GM18861 (cell line): ENCODE measurements at regions not wholly inside any gene's neighbourhood (a gene's known extent, or its start where the extent isn't known, plus 50 kb on each side); places are given as distances from the start of the nearest gene placed in this dataset.

ENCODE experiments used
- ATAC-seq: cut with Tn5 transposase; IDR thresholded peaks from one replicate; pipeline ENCODE4 v1.9.1; 2021; ENCODE audit not compliant: unreplicated experiment

DNA sequence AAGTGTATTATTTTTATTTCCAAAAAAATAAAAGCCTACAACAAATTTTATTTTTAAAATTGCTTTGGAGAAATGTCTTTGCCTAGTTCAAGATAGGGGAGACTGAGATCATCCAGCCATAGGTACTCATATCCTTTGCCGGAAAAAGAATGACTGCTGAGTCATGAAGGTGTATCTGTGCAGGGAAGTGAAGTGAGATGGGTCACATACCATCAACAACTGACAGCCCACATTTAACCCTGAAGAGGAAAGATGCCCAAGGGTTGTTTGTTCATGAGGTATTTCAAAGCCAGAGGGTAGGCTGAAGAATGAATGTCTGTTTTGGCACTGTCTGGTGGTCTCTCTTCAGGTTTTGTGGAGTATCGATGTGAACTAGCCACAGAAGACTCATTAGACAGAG lies 106.7 kb upstream of the TTC29 start:
- no peak for ATAC-seq

DNA sequence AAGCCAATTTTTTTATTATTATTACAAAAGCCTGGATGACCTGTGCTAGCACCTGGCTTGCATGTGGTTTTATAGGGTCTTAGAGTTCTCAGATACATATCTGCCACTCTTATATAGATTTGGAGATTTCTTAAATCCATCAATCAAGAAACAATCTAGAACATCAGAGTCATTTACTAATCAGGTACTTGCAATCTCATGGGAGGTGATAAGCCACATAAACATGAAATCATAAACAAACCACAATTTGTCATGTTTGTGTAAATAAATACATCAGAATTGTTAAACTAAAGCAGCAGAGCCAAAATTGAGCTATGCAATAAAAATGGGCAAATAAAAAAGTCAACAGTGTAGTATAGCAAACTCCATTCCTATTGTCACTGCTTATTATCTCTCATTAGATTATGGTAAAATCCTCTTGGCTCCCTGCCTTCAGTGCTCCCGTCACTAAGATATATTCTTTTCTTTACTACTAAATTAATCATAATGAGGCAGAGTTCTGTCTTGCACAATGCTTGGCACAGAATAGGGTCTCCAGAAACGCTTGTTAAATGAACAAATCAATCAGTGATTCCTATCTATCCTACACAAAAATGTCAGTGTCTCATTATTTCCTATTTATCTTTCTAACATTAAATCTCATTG lies 108.7 kb upstream of the TTC29 start:
- no peak for ATAC-seq

DNA sequence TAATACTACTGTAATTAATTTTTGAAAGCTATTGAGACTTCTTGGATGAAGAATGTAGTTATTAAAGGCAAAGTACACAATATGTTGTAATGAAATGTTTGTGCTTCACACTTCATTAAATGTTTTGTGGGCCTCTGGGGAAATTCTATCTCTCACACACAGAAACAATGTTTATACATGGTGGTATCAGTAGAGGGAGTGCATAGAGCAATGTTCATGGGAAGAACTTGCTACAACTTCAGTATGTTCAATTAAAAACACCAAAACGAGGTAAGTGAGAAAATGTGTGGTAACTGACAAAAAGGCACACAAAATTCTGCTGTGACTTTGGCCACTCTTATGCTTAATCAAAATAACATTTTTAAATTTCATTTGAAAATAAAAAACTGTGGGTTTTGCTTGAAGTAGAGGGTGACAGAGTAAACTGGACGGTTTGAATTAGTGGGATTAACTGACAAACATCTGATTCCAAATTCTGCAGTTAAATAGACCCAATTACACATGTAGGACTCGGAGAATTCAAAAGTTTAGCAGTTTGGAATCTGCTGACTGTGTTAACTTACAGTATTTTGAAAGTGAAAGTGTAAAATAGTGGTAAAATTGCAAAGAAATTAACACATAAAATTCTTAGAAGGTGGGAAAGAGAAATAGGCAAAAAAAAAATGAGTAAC lies 111.4 kb upstream of the TTC29 start:
- ATAC-seq: no peak

DNA sequence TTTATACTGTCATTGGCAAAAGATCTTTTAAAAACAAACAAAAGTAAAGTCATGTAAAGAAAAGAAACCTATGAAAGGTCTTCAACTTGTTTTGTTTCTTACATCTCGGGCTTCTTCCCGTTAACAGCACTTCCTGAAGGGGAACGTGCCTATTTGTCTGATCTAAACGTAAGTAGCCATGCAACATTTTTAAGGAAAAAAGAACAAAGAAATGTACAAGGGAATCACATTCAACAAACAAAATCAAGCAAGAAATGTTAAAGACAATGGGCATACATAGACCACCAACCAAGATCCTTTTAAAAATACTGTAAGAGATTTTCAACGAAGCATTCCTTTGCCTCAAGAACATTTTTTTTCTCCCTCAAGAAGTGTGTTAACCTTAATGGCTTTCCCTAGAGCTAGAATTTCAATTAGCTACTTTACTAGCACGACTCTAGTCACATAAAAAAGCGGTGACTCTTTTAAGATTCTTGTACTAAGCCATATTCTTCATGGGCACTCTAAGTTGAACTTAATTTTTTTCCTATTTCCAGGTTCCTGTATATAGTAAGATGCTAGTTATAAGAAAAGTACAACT lies 112.0 kb upstream of the TTC29 start:
- ATAC-seq: no peak

DNA sequence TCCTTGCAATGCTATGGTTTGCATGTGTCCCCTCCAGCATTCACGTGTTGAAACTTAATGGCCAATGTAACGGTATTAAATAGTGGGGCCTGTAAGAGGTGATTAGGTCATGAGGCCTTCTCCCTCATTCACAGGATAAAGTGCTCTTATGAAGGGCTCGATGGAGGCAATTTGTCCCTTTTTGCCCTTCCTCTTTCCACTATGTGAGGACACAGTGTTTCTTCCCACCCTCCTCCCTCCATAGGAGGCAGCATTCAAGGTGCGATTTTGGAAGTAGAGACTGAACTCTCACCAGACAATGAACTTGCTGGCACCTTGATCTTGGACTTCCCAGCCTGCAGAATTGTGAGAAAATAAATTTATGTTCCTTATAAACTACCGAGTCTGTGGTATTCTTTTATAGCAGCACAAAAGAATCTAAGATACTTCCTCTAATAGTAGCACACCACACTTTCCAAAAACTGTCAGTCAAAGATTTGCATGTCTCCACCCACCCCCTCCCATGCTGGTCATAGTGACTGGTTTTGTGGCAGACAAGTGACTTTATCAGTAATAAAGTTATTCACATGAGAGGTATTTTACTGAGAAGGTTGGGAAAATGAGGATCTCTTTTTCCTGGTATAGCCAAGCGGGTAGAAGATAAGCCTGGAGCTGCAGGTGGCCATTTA lies 113.5 kb upstream of the TTC29 start:
- no peak for ATAC-seq

DNA sequence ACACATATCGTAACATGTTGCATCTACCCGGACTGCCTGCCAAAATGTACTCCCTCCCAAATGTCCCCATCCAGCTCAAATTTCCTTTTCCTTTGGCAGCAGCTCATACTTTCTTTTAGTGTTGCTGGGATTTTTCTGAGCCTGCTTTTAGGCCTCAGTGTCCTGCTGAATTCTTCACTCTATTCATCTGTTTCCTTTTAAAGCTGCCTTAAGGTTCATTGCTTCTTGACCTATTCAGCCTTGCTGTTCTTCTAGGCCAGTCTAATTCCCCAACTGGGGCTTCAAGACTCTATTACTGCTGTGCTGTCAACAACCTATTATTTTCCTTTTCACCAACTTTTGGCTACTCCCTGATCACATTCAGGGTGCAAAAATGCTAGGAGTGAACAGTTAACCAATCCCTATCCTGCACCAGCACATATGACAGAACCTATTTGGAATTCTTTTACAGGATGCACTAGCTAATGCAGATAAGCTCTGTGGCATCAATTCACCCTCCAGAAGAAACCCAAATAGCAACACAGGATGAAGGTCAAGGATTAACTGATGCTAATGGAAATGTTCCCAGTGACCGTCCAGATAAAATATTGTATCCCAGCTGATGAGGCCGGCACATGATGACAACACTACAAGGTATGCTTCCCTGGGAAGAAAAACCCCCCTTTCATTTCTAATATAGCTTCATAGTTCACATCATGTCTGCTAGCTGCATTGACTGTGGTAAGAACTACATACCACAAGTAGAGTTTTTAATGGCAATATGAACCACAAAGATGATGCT lies 114.7 kb upstream of the TTC29 start:
- no peak for ATAC-seq

DNA sequence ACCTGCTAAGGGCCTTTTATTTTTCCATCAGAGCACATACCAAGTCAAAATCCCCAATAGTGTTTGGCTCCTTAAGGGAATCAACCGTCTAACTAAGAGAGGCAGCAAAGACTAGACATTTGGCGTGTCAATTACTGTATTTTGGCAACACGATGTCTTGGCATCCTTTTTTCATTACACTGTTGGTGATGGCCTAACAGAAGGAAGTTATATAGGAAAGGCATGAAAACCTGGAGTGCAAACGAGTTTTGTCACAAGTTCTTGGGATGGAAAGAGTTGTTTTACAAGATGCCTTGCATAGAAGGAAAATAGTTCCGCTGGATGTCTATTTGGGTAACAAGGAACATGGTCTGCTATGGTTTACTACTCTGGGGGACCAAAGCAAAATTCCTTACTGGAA lies 119.2 kb upstream of the TTC29 start:
- ATAC-seq: no peak

DNA sequence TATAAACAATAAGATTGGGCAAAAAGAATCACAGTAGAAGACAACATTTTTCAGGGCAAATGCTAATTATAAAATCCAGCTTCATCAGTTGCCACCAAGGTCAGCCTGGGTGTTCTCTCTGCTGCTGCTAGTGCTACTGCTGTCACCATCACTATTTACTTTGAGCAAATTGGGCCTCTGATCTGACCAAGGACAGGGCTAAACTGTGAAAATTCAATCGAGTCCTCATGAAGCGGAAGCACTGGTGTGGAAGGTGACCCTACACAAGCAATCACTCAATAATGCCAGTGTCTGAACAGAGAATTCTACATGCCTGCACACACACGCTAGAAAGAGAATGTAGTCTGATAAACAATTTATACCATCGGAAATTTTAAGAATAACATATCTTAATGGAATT lies 122.9 kb upstream of the TTC29 start:
- ATAC-seq: no peak

DNA sequence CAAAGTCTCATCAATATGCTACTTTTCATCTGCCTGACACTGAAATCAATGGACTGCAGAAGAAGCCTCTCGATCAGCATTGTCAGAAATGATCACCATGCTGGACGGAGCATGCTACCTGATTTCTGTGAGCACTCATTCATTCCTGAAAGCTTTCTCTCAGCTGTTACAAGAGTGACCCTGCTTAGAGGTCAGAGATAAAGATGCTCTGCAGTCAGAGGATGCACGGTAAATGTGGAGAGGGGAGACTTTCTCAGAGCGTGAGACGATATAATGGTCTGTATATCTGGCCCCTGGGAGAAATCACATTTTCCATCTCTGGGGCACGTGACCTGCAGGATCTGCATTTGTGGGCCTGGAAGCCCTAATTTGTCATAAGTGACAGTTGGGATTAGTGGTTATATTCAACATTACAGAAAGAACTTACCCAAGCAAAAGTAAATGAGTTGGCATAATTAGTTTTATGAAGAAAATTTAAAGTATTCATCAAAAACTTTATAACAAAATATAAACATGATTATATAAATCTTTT lies 125.6 kb upstream of the TTC29 start:
- ATAC-seq: no peak

DNA sequence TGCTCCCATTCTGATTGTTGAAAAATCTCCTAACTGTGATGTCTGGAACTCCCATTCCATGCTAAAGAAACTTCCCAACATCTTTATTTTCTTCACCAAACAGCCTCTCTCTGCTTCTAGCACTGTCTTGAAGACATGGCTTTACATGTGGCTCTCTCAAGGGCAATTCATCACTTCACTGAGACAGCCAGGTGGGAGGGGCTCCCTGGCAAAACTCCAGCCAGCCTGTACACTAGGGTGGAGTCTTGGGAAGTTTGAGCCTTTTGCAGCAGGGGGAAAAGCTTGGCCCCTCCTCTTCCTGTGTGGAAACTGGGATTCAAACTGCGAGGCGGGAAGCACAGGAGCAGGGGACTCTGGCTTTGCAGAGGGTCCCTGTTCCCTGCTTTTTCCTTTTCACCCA lies 130.5 kb upstream of the TTC29 start:
- no peak for ATAC-seq

DNA sequence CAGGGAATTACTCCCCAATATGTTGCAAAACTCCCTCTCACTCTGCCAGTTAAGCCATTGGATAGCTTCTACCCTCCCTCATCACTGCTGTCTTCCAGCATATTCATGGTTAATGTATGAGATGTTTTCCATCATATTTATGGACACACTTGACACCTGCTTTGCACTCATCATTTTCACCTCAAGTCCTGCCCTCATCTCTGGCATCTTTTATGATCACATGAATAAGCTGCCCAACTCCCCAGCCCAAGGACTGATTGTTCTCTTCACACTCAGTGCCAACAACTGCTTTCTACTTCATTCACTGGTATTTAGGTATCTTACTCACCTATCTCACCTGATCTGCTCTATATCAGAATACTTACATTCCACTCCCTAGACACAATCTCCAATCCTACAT lies 131.1 kb upstream of the TTC29 start:
- no peak for ATAC-seq

DNA sequence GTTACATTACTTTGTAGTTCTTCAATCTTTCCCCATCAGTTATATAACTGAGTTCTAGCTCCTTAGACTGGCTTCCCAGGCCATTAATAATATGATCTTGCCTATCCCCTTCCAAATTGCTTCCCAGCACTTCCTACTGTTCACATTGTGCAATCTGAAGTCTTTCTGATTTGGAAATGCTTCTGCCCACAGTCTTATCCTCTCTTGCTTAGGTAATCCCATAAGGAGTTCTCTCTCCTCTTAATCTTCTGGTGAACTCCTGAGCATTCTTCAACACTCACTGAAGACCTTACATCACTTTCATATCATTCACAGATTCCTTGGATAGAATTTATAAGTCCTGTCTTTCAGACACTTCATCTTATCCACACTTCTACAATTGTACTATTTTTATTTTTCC lies 132.7 kb upstream of the TTC29 start:
- ATAC-seq: no peak

DNA sequence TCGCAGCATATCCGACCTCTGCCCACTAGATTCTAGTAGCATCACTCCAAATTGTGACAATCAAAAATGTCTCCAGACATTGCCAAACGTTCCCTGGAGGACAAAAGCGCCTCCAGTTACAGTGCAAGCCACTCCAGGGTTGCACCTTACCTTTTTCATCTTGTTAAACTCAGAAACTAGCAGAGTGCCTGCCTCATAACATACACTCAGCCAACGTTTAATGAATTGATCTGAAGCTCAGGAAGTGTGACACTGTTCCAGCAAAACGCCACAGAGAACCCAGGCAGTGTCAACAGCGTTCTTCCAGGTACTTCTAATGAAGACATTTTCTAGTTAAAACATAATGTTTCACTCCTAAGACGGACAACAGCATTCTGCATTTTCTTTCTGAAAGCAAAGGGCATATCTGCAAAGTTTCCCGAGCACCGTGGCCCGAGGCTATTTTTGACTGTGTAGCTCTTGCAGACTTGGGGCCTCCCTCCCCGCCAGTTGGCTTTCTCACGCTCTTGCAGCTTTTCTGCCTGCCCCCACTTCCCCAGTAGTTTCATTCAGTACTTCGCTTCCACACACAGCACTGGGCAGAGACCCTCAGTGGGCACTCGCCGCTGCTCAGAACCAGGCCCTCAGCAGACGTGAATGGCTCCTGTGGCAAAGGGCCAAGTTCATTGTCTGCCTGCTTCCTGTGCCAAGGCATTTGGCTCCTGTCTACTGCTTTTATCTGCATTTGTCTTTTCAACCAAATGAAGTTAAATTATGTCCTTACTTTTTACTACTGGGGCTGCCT lies 133.4 kb upstream of the TTC29 start:
- ATAC-seq: no peak

DNA sequence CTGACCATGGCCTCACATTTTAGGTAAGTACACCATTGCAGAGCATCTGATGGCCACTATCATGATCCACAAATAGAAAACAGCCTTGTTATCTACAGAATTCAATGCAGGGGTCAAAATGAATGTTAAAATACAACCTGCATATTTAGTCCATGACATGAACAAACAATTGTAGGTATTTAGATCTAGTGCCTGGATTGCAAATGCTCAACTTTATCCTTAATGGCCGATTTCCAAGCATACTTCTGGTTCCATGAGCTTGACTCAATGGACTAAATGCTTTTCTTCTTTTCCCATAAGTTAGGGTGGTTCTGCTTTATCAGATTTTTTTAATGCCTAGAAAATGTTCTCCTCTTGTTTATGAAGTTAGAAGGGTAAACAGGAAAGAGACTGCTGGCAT lies 139.2 kb upstream of the TTC29 start:
- no peak for ATAC-seq

DNA sequence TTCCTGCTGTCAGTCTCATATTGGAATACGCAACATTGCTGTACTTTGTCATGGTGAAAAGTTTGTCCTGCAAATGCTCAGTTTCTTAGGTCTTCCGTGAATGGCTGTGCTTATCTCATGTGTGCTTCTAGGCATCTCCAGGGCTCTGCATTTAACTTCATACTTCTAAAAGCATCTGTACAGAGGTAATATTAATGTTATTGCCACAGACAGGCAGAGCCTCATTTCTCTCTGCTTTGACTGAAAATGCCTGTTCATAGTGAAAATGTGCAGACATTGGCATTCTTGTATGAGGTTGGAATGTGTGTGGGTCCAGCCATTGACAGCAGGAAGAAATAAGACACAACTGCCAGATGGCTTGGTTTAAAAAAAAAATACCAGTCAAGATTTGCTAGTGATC lies 140.1 kb upstream of the TTC29 start:
- ATAC-seq: no peak

DNA sequence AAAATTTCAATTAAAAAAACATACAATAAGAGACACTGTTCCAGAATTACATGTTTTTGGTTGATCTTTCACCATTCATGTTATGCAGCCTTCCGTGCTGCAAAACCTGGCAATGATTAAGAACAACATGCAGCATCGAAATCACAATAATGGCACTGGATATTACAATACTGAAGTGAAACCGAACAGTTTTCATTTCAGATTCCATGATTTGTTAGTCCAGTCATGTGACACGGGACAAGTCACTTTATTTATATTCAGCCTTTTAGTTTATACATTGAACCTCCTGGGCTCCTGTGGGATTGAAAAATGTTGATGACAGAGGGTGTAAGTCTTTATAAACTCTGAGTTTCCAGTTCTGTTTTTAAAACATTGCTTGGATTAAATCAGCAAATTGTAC lies 142.5 kb upstream of the TTC29 start:
- no peak for ATAC-seq

DNA sequence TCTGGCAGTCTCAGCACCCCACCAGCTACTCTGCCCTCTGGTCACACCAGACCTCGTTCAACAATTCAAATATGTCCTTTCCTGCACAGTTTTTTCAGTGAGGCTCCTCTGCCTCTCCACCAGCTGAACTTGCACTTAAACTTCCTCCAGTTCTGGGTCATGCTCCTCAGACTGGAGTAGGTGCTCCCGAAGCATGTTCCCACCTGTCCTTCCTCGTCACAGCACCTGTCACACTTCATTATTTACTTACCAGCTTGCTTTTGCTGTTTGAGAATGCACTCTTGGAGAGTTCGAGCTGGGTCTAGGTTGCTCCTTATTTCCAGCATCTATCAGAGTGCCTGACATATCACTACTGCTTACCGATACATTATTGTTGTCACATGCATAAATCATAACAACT lies 144.8 kb upstream of the TTC29 start:
- no peak for ATAC-seq

DNA sequence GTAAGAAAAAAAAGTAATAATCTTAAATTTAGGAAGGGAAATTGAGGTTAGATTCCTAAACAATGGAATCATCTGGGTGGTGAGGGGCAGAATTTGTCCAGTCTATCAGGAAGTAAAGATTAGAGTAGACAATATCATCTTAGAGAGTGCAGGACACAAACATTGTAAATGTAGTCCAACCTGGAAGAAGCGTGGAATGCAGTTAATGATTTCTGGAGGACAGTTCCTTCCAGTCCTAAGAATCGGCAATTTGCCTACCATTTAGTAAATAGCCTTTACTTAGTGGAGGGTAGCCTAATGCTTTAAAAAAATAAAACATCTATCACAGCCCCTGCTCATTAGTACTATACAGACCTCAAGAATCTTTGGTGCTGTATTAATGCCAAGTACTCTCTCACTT lies 147.5 kb upstream of the TTC29 start:
- ATAC-seq: no peak

DNA sequence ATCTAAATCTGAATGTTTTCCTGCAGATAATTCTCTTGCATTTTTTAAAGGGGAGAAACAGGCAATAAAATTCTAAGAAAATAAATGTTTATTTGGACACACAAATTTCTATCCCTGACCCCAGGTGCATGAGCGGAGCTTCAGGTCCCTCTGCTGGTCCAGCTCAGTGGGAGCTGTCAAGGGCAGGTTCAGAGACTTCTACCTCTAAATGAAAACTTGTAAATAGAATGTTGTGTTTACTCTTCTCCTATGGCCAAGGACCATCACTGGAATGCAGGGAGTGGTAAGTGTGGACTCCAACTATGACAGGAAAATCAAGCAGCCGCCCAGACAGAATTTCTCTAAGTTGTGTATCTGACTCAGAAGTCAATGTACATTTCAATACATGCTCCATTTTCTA lies 148.6 kb upstream of the TTC29 start:
- ATAC-seq: no peak
